AG09319 (cell line): ENCODE measurements at regions not wholly inside any gene's neighbourhood (a gene's known extent, or its start where the extent isn't known, plus 50 kb on each side); places are given as distances from the start of the nearest gene placed in this dataset.

ENCODE experiments used
- DNase-seq: peaks from one replicate; pipeline ENCODE4 v3.0.0-alpha.2; 2010; ENCODE audit warnings: low read depth; ENCODE audit errors: extremely low read depth
- TF ChIP-seq, protein P1 (sequence below): IDR thresholded peaks from 2 replicates; pipeline ENCODE4 v1.5.1; 2011; ENCODE audit warnings: low read depth, mild to moderate bottlenecking, inconsistent platforms, low read length, moderate library complexity

GRCh38 chr3:31305340-31305739 lies 227.4 kb upstream of the STT3B start:
- no peak for DNase-seq
- TF ChIP-seq, protein P1, sequence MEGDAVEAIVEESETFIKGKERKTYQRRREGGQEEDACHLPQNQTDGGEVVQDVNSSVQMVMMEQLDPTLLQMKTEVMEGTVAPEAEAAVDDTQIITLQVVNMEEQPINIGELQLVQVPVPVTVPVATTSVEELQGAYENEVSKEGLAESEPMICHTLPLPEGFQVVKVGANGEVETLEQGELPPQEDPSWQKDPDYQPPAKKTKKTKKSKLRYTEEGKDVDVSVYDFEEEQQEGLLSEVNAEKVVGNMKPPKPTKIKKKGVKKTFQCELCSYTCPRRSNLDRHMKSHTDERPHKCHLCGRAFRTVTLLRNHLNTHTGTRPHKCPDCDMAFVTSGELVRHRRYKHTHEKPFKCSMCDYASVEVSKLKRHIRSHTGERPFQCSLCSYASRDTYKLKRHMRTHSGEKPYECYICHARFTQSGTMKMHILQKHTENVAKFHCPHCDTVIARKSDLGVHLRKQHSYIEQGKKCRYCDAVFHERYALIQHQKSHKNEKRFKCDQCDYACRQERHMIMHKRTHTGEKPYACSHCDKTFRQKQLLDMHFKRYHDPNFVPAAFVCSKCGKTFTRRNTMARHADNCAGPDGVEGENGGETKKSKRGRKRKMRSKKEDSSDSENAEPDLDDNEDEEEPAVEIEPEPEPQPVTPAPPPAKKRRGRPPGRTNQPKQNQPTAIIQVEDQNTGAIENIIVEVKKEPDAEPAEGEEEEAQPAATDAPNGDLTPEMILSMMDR = no peak

GRCh38 chr3:31307131-31307785 lies 225.5 kb upstream of the STT3B start:
- DNase-seq = no peak
- TF ChIP-seq, protein P1 = no peak

DNA sequence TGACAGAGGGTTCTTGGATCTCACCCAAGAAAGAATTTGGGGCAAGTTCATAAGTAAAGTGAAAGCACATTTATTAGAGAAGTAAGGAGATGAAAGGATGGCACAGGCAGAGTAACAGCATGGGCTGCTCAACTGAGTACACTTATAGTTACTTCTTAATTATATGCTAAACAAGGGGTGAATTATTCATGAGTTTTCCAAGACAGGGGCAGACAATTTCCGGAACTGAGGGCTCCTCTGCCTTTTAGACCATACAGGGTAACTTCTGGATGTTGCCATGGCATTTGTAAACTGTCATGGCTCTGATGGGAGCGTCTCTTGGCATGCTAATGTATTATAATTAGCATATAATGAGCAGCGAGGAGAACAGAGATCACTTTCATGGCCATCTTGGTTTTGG lies 221.2 kb upstream of the STT3B start:
- TF ChIP-seq, protein P1 = no peak
- DNase-seq = no peak

GRCh38 chr3:31312400-31312799 lies 220.3 kb upstream of the STT3B start:
- no peak for DNase-seq
- TF ChIP-seq, protein P1 = no peak

DNA sequence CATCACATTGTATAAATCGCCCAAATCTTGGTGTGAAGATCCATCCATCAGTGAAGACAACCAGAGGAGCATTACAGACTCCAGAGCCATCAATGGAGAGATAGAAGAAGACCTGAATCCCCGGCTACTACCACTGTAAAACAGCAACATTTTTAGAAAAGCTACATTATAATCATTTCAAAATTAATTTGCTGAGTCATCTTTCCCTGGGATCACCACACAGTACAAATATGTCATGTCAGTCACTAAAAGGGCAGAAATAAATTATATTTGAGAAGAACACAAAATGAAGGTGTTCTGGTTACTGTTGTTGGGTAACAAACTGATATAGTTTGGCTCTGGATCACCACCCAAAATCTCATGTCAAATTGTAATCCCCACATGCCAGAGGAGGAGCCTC lies 218.5 kb upstream of the STT3B start:
- TF ChIP-seq, protein P1 = no peak
- no peak for DNase-seq

- DNase-seq = no peak
- TF ChIP-seq, protein P1 = no peak
These were observed 213.4 kb upstream of the STT3B start for GRCh38 chr3:31319332-31319731.

DNA sequence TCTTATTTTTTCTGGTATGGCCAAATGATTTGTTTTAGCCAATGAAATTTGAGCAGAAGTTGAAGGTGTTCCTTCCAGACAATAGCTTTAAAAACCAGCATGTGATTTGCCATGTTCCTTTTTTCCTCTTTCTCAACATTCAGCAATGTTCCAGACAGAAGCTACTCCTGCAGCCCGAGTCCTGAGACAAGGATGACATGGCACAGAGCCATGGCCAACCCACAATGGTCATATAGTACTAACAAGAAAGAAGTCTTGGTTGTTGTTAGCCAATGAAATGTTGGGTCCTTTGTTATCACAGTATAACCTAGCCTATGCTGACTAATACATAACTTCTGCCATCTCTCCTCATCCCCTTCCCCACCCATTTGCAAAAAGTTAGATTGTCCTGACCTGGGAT lies 211.1 kb upstream of the STT3B start:
- no peak for DNase-seq
- TF ChIP-seq, protein P1 = no peak
